ENCODE measurements at regions not wholly inside any gene's neighbourhood (a gene's known extent, or its start where the extent isn't known, plus 50 kb on each side); places are given as distances from the start of the nearest gene placed in this dataset.
"Not testable (repeated sequence)": the region's sequence is repeated elsewhere in the genome, so short reads cannot be mapped to it uniquely, and the experiment has no call there.

DNA sequence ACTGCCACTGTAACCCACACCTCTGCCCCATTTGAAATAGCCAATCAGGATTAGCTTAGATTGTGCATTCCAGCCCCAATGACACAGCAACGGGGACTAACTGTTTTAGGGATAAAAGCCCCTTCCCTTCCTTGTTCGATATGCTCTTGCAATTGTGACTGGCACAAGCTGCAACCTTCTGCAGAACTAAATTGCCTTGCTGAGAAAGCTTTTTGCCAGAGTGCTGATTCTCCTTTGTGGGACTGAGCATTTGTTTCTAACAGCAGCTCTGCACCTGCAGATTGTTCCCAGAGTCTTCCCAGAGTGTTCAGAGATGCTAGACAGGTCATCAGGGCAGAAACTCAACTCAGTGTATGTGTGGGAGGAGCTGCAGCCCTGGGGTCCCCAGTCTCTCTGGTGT, 115.8 kb downstream of the ZNF675 start:
- Mint-ChIP-seq H3K27me3 (ENCODE audit: unreplicated experiment) (no peaks in the 10 kb centered on the region), H3K36me3 (ENCODE audit: insufficient read depth, unreplicated experiment) (no peaks in the 10 kb centered on the region), H3K9me3 (ENCODE audit: low read depth, unreplicated experiment) (peaks cover 17% of the 10 kb centered on the region), H3K4me1 (ENCODE audit: low read depth, unreplicated experiment) (no peaks in the 10 kb centered on the region), H3K27ac (ENCODE audit: unreplicated experiment) (no peak overlapping the region), H3K4me3 (ENCODE audit: low read depth, unreplicated experiment) (no peak overlapping the region)
- intact Hi-C loops (cut with micrococcal nuclease; ENCODE audit: unreplicated experiment) = no loop called here
- CTCF ChIA-PET = no interaction called here
- no TSS peak for BruUV-seq (replicated peaks)
- TF ChIP-seq, protein P1, sequence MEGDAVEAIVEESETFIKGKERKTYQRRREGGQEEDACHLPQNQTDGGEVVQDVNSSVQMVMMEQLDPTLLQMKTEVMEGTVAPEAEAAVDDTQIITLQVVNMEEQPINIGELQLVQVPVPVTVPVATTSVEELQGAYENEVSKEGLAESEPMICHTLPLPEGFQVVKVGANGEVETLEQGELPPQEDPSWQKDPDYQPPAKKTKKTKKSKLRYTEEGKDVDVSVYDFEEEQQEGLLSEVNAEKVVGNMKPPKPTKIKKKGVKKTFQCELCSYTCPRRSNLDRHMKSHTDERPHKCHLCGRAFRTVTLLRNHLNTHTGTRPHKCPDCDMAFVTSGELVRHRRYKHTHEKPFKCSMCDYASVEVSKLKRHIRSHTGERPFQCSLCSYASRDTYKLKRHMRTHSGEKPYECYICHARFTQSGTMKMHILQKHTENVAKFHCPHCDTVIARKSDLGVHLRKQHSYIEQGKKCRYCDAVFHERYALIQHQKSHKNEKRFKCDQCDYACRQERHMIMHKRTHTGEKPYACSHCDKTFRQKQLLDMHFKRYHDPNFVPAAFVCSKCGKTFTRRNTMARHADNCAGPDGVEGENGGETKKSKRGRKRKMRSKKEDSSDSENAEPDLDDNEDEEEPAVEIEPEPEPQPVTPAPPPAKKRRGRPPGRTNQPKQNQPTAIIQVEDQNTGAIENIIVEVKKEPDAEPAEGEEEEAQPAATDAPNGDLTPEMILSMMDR (IDR thresholded peaks at IDR 0.05; ENCODE audit: unreplicated experiment) = no peak
- DNase-seq = no peak

DNA sequence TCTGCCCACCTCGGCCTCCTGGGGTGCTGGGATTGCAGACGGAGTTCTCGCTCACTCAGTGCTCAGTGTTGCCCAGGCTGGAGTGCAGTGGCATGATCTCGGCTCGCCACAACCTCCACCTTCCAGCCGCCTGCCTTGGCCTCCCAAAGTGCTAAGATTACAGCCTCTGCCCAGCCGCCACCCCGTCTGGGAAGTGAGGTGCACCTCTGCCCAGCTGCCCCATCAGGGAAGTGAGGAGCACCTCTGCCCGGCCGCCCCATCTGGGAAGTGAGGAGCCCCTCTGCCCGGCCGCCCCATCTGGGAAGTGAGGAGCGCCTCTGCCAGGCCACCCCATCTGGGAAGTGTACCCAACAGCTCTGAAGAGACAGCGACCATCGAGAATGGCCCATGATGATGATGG, 118.9 kb downstream of the ZNF675 start:
- peaks cover 28% of the 10 kb centered on the region for H3K9me3 Mint-ChIP-seq (ENCODE audit: low read depth, unreplicated experiment)
- CTCF ChIA-PET; H3K27ac Mint-ChIP-seq (ENCODE audit: unreplicated experiment); H3K36me3 Mint-ChIP-seq (ENCODE audit: insufficient read depth, unreplicated experiment); H3K4me3 Mint-ChIP-seq (ENCODE audit: low read depth, unreplicated experiment); H3K4me1 Mint-ChIP-seq (ENCODE audit: low read depth, unreplicated experiment); intact Hi-C loops (cut with micrococcal nuclease; ENCODE audit: unreplicated experiment); BruUV-seq (replicated peaks); H3K27me3 Mint-ChIP-seq (ENCODE audit: unreplicated experiment); DNase-seq: not testable (repeated sequence)

DNA sequence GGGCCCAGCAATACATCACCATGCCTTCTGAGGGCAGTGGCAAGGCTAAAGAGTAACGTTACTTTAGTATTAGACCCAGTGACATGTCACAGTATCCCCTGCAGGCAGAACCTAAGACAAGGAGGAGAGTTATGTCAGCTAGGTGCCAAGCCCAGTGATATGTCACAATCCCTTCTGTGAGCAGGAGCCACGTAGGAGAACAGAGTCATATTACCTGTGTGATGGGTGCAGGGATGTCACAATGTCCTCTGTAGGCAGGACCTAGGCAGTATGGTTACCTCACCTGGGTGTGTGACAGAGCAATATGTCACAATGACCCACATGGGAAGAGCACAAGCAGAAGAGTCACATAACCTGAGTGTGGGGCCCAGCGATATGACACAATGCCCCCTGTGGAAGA, 121.8 kb downstream of the ZNF675 start:
- DNase-seq = no peak
- no peak overlapping the region for H3K27ac Mint-ChIP-seq (ENCODE audit: unreplicated experiment)
- peaks cover 18% of the 10 kb centered on the region for H3K9me3 Mint-ChIP-seq (ENCODE audit: low read depth, unreplicated experiment)
- intact Hi-C loops (cut with micrococcal nuclease; ENCODE audit: unreplicated experiment) = no loop called here
- no peaks in the 10 kb centered on the region for H3K27me3 Mint-ChIP-seq (ENCODE audit: unreplicated experiment)
- no peaks in the 10 kb centered on the region for H3K36me3 Mint-ChIP-seq (ENCODE audit: insufficient read depth, unreplicated experiment)
- no TSS peak for BruUV-seq (replicated peaks)
- no peak overlapping the region for H3K4me3 Mint-ChIP-seq (ENCODE audit: low read depth, unreplicated experiment)
- CTCF ChIA-PET = no interaction called here
- no peaks in the 10 kb centered on the region for H3K4me1 Mint-ChIP-seq (ENCODE audit: low read depth, unreplicated experiment)
- TF ChIP-seq, protein P1 (IDR thresholded peaks at IDR 0.05; ENCODE audit: unreplicated experiment) = no peak

DNA sequence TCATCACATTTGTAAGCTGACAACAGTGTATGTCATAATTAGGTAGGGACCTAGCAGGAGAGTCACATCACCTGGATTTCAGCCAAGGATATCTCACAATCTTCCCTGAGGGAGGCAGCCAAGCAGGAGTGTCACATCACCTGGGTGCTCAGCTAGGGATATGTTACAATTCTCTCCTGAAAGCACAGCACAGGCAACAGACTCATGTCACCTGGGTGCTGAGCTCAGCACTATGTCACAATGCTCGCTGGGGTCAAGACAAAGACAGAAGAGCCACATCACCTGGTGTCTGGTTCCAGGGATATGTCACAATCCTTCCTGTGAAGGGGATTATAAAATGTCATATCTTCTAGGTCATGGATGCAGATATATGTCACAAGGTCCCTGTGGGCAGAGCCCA, 123.7 kb downstream of the ZNF675 start:
- no peak for DNase-seq
- Mint-ChIP-seq H3K27me3 (ENCODE audit: unreplicated experiment) (no peaks in the 10 kb centered on the region), H3K27ac (ENCODE audit: unreplicated experiment) (no peak overlapping the region), H3K9me3 (ENCODE audit: low read depth, unreplicated experiment) (peaks cover 25% of the 10 kb centered on the region), H3K4me3 (ENCODE audit: low read depth, unreplicated experiment) (no peak overlapping the region), H3K36me3 (ENCODE audit: insufficient read depth, unreplicated experiment) (no peaks in the 10 kb centered on the region), H3K4me1 (ENCODE audit: low read depth, unreplicated experiment) (no peaks in the 10 kb centered on the region)
- CTCF ChIA-PET = no interaction called here
- intact Hi-C loops (cut with micrococcal nuclease; ENCODE audit: unreplicated experiment) = no loop called here
- no TSS peak for BruUV-seq (replicated peaks)
- TF ChIP-seq, protein P1 (IDR thresholded peaks at IDR 0.05; ENCODE audit: unreplicated experiment) = no peak

DNA sequence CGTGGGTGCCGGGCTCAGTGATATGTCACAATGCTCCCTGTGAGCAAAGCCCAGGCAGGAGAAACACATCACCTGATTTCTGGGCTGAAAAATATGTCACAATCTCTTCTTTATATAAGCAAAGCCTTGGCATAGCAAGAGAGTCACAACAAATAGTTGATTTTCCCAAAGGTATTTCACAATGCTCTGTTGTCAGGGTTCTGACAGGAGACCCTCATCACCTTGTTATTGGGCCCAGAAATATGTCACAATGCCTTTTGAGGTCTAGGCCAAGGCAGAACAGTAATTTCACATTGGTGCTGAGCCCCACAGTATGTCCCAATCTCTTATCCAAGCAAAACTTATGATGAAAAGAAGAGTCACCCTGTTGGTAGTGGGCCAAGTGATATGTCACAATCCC, 125.7 kb downstream of the ZNF675 start:
- no peaks in the 10 kb centered on the region for H3K4me1 Mint-ChIP-seq (ENCODE audit: low read depth, unreplicated experiment)
- no peaks in the 10 kb centered on the region for H3K36me3 Mint-ChIP-seq (ENCODE audit: insufficient read depth, unreplicated experiment)
- DNase-seq = no peak
- no peak overlapping the region for H3K27ac Mint-ChIP-seq (ENCODE audit: unreplicated experiment)
- intact Hi-C loops (cut with micrococcal nuclease; ENCODE audit: unreplicated experiment) = no loop called here
- peaks cover 21% of the 10 kb centered on the region for H3K9me3 Mint-ChIP-seq (ENCODE audit: low read depth, unreplicated experiment)
- CTCF ChIA-PET = no interaction called here
- no peaks in the 10 kb centered on the region for H3K27me3 Mint-ChIP-seq (ENCODE audit: unreplicated experiment)
- H3K4me3 Mint-ChIP-seq (ENCODE audit: low read depth, unreplicated experiment) = no peak overlapping the region
- BruUV-seq (replicated peaks) = no TSS peak
- TF ChIP-seq, protein P1 (IDR thresholded peaks at IDR 0.05; ENCODE audit: unreplicated experiment) = no peak
